ENCODE measurements at regions not wholly inside any gene's neighbourhood (a gene's known extent, or its start where the extent isn't known, plus 50 kb on each side); places are given as distances from the start of the nearest gene placed in this dataset.

DNA sequence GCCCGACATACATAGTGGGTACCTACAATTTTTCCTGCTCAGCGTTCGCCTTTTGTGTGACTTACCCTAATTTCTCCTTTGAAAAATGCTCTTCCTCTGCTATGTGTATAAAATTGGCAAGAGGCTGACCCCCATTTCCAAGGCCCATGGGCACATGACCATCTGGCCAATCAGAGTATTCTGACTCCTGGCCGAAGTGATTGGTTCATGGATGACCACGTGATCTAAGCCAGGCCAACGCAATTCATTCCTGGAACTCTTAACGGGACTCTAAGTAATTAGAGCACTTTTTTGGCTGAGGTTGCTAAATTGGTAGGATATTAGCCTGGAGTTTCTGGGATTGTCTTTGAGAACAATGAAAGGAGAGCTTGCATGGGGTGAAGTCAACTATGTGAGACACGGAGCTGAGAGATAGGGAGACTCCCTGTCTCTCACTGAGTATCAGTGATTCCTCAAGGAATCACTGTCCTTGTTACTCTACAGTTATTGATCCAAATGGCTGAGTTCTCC is 110.1 kb upstream of the TBX3 start:
- no peak overlapping the region for H3K4me3 ChIP-seq (replicated peaks in 1 of 2; ENCODE audit: low read depth in 2 of 2, low read length in 2 of 2)
- no peak for DNase-seq (ENCODE audit: low read depth in 2 of 2)
- TF ChIP-seq, protein P1, sequence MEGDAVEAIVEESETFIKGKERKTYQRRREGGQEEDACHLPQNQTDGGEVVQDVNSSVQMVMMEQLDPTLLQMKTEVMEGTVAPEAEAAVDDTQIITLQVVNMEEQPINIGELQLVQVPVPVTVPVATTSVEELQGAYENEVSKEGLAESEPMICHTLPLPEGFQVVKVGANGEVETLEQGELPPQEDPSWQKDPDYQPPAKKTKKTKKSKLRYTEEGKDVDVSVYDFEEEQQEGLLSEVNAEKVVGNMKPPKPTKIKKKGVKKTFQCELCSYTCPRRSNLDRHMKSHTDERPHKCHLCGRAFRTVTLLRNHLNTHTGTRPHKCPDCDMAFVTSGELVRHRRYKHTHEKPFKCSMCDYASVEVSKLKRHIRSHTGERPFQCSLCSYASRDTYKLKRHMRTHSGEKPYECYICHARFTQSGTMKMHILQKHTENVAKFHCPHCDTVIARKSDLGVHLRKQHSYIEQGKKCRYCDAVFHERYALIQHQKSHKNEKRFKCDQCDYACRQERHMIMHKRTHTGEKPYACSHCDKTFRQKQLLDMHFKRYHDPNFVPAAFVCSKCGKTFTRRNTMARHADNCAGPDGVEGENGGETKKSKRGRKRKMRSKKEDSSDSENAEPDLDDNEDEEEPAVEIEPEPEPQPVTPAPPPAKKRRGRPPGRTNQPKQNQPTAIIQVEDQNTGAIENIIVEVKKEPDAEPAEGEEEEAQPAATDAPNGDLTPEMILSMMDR (IDR thresholded peaks at IDR 0.05; ENCODE audit: low read depth, low read length): no peak

DNA sequence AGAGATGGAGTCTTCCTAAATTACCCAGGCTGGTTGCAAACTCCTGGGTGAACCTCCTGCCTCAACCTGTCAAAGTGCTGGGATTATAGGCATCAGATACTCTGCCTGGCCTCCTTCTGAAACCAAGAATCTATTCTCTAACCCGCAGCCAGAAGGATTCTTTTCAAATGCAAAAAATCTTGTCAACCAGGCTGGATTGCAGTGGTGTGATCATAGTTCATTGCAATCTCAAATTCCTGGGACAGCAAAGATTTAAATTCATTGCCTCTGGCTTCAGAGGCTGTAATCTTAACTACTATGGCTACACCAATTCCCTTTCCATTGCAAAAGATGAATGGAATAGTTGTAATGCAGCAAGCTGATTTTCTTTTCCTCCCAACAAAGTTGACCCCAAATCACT is 106.3 kb upstream of the TBX3 start:
- TF ChIP-seq, protein P1 (IDR thresholded peaks at IDR 0.05; ENCODE audit: low read depth, low read length): no peak
- H3K4me3 ChIP-seq (replicated peaks in 1 of 2; ENCODE audit: low read depth in 2 of 2, low read length in 2 of 2): no peak overlapping the region
- no peak for DNase-seq (ENCODE audit: low read depth in 2 of 2)

DNA sequence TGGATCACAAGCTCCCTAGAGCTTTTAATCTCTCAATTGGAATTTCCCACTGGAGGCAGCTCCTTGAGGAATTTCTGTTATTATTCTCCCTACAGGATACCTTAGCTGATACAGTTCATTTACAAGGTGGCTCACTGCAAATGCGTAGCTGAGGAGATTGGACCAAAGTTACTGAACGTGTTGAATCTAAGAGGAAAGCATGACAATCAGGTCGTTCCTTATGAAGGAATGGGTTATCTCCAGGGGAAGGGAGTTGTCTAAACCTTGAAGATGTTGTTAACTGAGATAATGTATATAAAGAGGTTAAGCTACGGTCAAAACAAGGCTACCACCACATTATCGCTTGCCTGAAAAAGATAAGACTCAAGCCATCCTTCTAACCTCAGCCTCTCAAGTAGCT is 105.8 kb upstream of the TBX3 start:
- TF ChIP-seq, protein P1 (IDR thresholded peaks at IDR 0.05; ENCODE audit: low read depth, low read length): no peak
- H3K4me3 ChIP-seq (replicated peaks in 1 of 2; ENCODE audit: low read depth in 2 of 2, low read length in 2 of 2): no peak overlapping the region

DNA sequence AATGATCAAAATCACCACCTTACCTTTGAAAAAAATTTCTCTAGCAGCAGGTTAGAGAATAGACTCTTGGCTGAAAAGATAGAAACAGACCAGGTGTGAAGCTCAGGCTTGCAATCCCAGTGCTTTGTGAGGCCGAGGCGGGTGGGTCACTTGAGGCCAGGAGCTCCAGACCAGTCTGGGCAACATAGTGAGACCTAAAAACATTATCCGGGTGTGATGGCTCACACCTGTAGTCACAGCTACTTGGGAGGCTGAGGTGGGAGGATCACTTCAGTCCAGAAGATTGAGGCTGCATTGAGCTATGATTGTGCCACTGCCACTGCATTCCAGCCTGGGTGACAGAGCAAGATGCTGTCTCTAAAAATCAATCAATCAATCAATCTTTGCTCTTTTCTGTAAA is 105.3 kb upstream of the TBX3 start:
- TF ChIP-seq, protein P1 (IDR thresholded peaks at IDR 0.05; ENCODE audit: low read depth, low read length): no peak
- no peak for DNase-seq (ENCODE audit: low read depth in 2 of 2)
- H3K4me3 ChIP-seq (replicated peaks in 1 of 2; ENCODE audit: low read depth in 2 of 2, low read length in 2 of 2): no peak overlapping the region

More for the DNA sequence above, 105.8 kb upstream of the TBX3 start:
- no peak for DNase-seq (ENCODE audit: low read depth in 2 of 2)

DNA sequence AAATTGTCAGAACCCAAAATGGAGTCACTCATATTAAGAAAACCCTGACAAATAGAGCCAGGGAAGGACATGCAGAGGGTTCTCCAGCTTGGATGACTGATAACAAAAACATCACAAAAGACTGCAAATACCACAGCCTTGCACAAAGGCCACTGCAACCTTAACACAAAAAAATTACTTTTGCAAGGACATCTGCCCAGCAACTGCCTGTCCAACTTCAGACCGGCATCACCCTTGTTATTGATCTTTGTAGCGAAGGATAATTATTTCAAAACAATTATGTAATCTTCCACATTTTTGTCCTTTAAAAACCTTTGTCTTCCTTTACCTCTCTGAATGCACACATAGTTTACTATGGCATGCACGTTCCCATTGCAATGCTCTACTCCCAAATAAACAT is 100.6 kb upstream of the TBX3 start:
- no peak overlapping the region for H3K4me3 ChIP-seq (replicated peaks in 1 of 2; ENCODE audit: low read depth in 2 of 2, low read length in 2 of 2)
- peak in 1 of 2 donors; percentile 16 for DNase-seq (ENCODE audit: low read depth in 2 of 2)
- TF ChIP-seq, protein P1 (IDR thresholded peaks at IDR 0.05; ENCODE audit: low read depth, low read length): no peak

DNA sequence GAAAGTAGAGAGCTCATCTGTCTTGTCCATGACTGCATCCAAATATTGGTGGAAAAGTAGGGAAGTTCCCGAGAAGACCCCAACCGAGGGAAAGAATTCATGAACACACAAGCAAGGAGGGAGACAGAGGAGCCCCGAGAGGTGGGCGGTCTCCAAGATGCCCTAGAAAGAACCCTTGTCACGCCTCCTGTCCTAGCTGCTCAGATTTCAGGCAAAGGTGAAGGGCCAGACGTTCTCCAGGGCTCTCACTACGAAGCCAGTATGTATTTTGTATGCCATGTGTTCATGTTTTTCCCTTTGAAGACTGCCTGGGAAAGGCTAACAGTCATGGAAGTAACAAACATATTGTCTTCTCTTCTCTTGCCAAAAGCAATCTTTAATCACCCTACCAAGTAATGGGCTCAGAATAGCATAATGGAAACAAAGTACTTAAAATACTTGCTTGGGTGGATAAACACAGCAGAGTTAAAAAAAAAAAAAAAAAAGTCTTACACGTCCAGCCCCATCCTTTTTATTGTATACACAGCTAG is 99.2 kb upstream of the TBX3 start:
- H3K4me3 ChIP-seq (replicated peaks in 1 of 2; ENCODE audit: low read depth in 2 of 2, low read length in 2 of 2): no peak overlapping the region
- DNase-seq (ENCODE audit: low read depth in 2 of 2): no peak
- TF ChIP-seq, protein P1 (IDR thresholded peaks at IDR 0.05; ENCODE audit: low read depth, low read length): no peak
